ENCODE measurements at regions not wholly inside any gene's neighbourhood (a gene's known extent, or its start where the extent isn't known, plus 50 kb on each side); places are given as distances from the start of the nearest gene placed in this dataset.
"Not testable (repeated sequence)": the region's sequence is repeated elsewhere in the genome, so short reads cannot be mapped to it uniquely, and the experiment has no call there.

DNA sequence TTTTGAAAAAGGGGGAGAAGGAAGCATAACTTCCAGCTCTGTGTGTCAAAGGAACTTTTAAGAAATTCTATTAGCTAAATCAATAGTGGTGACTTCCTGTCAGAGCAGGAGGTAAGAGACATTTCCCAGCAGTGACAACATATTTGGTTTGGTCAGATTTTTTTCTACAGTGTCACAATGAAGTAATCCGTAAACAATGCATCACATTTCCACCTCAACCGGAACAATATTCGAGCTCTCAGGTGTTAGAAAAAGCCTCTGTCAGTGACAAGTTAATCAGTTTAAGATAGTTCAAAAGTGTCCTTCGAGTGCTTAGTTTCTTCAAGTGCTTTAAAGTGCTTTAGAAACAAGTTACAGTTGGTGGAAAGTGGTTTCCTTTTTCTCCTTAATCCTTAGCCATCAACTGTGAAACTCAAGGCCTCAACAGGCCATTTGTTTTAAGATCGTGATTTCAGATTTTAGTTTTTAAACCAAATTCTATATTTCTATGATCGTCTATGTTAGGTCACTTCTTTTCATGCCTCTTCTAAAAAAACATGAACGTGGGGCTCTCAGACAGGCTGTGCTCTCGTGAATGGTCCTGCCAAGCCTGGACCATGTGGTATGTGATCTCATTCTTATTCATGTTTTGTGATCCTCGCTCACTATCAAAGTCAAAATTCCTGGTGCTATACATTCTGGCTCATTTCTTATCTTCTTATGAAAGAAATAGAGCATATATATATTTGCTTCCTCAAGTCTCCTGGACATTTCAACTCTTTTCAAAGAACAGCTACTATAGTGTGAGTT is 181.9 kb upstream of the HMHB1 start:
- no peak for DNase-seq (ENCODE audit: low read depth)

DNA sequence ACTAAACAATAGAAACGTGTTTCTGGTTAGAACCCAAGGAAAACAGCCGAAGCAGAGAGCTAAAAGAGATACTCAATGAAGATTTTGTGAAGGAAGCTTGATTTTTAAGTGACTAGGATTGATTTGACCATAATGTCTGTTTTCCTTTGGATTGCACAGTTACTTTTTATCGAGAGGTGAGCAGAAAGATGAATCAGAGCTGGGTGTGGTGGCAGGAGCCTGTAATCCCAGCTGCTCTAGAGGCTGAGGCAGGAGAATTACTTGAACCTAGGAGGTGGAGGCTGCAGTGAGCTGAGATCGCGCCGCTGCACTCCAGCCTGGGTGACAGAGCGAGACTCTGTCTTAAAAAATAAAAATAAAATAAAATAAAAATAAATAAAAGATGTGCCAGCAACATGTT is 186.9 kb upstream of the HMHB1 start:
- not testable (repeated sequence) for DNase-seq (ENCODE audit: low read depth)

DNA sequence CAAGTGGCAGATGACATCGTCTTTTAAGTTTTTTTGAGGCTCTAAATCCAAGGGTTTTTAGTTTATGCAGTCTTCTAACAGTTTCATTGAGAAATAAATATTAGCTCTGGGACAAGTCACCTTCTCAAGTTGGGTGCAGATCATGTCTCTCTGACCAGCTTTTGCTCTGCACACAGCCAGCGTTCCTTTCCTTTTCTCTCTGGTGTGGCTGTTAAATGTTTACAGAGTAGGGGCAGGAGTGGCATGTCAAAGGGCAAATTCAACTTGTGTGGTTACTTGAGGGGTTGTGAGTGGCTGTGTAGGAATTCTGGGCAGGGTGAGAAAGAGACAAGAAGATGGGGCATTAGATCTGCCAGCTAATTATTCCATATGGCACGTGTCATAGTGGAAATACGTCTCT is 187.5 kb upstream of the HMHB1 start:
- no peak for DNase-seq (ENCODE audit: low read depth)

DNA sequence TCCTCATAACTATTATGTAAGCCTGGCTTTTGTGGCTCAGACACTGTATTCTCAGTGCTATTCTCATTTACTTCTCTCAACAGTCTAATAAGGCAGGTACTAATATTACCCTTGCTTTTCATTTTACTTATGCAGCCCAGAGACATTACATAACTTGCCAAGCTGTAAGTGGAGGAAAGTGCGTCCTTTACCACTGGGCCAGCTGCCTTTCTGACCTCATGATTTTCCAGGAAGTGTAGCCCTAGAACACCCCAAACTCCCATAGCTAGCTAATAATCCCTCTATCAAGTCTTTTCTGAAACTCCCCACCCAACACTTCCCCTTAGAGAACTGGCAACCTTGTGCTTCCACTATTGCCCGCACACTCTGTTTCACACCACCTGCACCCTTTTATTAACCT is 192.9 kb upstream of the HMHB1 start:
- DNase-seq (ENCODE audit: low read depth) = no peak

DNA sequence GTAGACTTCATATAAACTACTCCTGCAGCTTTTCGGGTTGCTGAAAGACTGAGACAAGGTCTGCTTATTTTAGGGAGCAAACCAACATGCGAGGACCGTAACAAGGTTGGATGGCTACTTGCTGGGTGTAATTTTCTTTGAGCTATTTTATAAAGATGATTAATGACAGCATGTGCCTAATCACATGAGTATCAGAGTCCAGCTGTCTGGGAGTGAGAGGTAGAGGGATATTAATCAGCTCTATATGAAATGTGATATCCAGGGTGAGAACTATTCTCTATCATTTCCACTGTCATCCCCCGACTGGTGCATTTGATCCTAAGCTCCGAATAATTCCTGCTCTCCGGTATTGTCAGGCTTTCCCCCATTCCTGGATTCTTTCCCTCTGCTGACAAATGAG is 193.8 kb upstream of the HMHB1 start:
- no peak for DNase-seq (ENCODE audit: low read depth)

DNA sequence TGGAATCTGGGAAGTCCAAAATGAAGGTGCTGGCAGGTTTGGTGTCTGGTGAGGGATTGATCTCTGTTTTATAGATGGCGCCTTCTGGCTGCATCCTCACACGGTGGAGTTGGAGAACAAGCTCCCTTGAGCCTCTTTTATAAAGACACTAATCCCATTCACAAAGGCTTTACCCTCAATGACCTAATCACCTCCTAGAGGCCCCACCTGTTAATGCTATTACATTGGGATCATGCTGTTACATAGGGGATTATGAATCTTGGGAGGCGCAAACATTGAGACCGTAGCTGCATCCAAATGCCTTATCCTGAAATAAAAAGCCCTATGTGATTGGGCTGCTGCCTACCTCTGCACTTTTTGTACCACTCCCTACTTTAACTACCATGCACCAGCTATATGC is 197.1 kb upstream of the HMHB1 start:
- no peak for DNase-seq (ENCODE audit: low read depth)

DNA sequence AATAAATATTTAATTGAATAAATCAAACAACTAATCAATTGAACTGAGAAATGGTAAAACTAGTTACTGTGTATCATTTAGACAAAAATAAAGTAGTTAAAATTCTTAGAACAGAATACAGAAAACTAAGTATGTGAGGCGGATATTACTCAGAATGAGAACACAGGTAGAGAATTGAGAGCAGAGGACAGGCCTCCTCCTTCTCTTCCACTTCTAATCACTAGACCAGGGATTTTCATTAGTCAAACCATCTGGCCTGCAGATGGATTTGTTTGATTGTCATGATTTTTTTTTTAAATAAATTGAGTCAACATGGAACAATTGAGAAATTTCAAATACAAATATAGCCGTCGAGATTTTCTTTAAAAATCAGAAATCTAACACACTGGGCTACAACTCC is 198.6 kb upstream of the HMHB1 start:
- no peak for DNase-seq (ENCODE audit: low read depth)

DNA sequence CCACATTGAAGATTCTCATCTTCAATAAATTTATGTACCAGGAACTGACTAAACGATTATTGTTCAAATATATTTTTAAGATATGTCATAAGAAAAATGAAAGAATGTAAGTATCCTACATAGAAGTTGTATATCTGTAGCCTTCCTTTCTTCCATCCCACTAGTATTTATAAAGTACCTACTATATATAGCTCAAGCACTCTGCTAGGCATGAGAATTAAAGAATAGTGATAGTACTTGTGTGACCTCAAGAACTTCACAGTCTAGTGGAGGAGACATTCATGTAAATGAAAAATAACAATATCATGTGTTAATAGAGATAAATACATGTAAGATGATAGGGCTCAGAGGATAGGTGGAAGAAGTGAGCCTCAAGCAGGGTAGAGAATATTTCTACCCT is 201.0 kb upstream of the HMHB1 start:
- DNase-seq (ENCODE audit: low read depth) = no peak

DNA sequence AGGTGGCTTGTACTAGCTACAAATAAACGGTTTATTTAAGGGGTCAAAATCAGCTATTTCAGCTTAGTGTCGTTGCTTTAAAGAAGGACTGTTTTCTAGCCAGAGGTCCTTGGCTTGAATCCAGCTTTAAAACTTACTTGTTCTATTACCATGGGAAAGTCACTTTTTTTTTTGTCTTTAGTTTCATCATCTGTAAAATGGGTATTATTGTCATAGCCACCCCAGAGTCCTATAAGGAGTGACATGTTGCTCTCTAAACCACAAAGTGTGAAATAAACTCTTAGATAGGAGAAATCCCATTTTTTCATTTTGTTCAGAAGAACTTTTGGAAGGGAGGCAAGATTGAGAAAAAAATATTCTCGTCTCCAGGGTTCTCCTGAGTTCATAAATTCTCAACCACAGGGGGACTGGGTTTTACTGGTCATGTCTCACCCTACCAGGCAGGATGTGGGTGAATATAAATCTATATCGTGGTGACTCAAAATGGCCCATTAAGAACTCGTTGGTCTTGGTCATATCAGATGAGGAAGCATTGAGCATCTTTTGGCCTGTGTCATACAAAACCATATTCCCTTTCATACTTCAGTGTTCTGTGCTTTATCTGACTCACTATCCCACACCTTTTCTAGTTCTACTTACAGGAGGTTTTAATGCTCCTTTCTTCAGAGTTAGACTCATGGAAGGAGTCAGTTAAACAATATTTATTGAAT is 202.7 kb upstream of the NR3C1 start:
- DNase-seq (ENCODE audit: low read depth) = no peak

DNA sequence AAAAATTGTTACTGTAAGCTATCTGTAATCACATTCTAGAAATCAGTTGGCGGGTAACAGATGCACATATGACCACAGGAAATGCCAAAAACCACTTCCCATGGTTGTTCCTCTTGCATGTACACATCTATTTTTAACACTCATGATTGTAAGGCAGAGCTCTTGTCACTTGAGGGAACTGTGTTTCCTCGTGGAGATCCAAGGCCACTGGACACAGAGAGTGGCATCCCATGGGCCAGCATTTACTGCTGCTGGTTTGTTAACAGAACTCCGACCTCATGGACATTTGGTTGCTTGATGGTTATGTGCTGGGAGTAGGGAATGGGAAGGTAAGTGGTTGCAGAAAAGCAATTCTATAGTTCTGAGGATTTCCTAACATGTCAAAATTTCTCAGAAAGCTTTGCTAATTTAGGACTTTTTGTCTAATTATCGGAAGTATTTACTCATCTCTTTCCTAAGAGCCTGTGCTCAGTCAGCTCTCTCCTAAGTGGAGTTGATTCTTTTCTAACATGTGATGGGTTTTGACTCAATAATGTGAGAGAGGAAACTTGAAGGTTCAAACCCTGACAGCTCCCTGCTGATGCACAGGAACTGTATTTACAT is 202.0 kb upstream of the NR3C1 start:
- no peak for DNase-seq (ENCODE audit: low read depth)

DNA sequence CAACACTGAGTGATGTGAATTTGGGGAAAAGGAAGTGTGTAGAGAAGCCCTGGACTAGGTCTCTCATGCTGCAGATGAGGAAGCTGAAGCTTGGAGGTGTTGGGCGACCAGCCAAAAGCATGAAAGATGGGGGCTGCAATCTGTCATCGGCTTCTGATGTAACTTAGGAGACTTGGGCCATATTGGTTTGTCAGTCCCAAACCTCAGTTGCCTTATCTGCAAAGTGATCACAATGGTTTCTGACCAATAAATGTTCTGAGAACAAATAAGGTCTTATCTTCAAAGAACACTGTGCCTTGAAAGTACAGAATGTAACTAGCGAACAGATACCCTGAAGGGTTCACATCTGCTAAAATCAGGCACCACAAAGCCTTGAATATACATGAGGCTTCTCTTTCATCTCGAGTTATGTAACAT is 198.4 kb upstream of the NR3C1 start:
- no peak for DNase-seq (ENCODE audit: low read depth)

DNA sequence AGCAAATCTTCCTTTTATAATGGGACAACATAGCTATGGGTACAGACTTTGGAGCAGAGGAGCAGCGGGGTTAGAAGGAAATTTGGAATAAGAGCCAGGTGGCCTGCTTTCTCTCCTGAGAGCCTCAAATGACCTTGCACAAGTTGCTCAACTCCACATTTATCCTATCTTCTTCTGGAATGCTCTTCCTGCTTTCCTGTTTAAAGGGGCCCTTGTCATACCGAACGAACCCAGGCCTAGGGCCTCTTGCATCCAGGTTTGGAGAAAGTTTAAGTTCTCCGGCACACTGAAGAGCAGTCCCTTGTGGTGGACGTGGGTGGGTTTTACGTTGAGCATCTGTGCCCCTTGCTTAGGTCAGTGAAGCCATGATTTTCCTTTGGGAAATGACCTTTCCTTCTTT is 197.9 kb upstream of the NR3C1 start:
- DNase-seq (ENCODE audit: low read depth) = no peak

DNA sequence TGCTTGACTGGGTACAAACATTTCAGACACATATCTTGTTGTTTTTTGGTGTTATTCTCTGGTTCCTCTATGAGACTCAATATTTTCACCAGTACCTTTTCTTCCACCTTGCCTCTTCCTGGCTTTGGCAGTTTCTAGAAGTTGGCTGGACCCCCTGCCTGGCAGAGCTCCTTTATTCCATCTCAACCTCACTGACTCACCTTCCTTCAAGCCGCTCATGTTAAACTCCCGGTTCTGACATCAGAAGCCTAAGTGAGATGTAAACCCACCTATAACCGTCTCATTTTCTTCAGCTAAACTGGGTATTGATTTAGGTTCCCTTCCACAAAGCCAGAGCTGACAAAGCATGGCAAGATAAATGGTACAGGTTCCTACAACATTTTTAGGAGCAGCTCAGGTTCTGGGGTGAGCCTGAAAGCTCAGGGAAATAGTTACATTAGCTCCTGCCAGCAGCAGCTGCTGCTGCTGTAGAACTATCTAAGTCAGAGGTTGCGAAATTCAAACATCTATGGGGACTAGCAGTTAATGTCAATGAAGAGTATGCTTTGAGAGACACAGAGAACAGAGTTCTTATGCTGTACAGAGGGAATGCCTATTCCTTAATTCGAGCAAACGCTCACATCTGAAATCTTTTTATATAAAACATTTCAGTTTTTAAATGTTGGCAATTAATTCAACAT is 197.1 kb upstream of the NR3C1 start:
- no peak for DNase-seq (ENCODE audit: low read depth)

DNA sequence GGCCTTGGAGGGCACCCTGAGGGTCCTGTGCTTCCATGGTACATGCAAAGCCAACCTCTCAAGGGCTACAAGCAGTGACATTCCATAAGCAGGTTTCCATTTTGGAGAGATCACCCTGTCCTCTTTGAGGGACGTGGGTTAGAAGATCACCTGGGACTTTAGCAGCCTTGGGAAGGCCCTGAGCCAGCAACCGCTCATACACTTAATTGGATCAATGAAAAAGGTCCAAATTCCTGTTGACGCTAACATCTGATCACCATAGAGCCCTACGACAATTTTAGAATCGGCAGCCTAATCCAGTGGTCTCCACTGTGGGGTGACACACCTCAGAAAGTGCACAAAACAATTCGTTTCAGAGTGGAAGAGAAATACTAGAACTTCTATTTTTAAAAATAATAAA is 196.0 kb upstream of the NR3C1 start:
- DNase-seq (ENCODE audit: low read depth) = no peak

DNA sequence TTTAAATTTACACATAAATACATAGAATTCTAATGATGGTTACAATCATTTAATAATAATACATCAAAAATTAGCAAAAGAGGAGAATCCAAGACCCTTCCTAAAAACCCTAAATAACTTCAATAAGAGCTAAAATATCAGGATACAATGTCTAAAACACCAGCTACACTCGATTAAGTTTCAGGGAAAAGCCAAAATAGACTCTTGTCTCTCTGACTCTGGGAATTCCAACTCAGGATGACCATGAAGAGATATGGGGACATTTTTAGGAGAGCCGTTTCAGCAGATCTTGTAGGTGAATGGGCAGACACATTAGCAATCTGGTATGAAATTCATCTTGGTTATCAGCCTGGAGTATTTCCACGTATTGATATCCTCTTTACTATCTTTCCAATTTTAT is 193.3 kb upstream of the NR3C1 start:
- DNase-seq (ENCODE audit: low read depth) = no peak

DNA sequence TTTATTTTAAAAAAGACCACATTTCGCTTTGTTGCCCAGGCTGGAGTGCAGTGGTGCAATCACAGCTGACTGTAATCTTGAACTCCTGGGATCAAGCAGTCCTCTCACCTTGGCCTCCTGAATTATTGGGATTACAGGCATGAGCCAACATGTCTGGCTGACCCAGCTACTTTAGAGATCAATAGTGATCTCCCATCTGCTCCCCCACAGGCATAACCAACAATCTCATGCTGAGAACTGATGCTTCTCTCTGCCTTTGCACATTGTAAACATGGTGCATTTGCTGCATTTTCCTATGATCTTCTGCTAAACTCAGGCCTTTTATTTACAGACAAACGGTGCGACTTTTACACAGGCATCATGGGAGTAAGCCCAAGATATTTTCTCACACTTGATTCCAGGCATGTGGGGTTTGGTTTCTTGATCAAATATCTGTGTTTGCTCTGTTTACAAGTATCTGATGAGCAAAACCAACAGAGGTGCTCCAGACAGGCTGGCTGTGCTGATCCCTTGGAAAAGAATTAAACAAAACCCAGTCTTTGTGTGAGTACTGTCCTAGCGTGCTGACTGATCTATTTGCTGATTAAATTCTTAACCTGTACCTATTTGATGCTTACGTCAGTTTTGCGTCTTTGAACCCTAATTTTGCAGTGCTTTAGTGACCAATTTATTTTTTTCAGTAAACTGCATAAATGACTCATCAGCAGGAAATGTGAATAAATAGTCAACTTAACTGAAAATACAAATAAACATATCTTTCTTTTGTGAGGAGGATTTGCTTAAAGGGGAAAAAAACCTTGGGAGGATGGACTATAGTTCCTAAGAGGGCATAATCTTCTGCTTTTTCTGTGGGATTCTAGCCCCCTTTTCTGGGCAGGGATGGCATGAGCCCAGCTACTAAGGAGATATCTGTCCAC is 191.7 kb upstream of the NR3C1 start:
- no peak for DNase-seq (ENCODE audit: low read depth)

DNA sequence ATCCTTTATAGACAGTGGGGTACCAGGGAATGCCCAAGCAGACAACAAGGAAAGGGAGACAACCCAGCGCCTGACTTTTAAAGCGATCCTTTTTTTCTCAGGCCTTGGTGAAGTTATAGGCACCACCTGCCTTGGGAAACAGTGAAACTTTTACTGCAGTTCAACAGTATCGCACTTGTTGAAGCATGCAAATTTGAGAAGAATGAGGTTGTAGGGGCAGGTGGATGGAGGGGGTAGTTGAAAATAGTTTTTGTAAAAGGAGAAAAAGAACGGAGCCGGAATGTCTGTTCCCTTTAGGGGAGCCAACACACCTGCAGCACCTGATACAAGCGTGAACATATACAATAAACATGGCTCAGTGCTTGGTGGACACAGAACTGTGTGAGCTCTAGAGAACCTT is 190.2 kb upstream of the NR3C1 start:
- DNase-seq (ENCODE audit: low read depth) = no peak

DNA sequence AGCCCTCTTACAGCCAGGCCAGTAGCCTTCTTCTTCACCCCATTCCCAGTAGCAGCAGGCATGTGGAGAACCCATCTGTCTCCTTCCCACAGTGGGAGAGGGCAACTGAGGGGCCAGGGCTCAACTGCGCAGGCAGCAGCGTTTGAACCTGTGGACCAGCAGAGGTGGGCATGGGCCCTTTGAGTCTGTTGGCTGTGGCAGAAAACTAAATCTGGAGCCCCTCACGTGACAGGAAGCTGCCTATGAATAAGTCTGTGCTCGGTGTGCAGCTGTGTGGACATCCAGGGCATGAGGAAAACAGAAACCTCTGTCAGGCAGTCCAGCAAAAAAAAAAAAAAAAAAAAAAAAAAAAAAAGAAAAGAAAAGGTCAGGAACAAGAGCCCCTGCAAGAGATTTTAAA is 189.2 kb upstream of the NR3C1 start:
- DNase-seq (ENCODE audit: low read depth) = no peak

DNA sequence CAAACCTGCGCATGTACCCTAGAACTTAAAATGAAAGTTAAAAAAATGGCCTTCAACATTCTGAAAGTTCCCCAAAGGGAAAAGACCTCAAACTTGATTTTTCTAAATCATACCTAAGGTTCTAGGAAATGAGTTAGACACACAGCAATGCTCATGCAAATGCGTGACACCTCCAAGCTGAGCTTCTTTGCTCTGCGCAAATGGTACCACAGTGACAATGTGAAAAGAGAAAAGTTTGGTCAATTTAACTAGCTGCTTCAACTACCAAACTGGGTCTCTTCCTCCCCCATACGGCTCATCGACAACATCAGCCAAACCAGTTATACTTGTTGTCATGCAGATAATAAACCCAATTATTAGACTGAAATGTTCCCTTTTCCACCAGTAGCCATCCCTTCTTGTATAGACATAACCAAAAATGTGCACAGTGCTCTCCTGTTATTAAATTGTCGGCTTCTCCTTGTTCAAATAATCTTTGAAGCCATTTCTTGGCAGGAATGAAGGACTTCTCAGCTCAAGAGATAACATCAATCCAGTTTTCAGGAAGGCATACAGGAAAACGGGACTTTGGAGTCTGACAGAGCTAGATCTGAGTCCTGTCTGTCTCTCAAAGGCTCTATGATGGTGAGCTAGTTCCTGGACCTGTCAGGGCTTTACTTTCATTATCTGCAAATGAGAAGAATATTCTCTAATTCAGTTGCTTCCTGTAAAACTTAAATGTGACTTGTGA is 185.6 kb upstream of the NR3C1 start:
- no peak for DNase-seq (ENCODE audit: low read depth)

DNA sequence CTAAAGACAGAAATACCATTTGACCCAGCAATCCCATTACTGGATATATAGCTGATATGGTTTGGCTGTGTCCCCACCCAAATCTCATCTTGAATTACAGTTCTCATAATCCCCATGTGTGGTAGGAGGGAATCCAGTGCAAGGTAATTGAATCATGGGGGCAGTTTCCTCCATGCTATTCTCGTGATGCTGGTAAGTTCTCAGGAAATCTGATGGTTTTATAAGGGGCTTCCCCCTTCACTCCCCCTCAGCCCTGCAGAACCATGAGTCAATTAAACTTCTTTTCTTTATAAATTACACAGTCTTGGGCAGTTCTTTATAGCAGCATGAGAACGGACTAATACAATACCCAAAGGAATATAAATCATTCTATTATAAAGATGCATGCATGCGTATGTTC is 184.6 kb upstream of the NR3C1 start:
- not testable (repeated sequence) for DNase-seq (ENCODE audit: low read depth)

DNA sequence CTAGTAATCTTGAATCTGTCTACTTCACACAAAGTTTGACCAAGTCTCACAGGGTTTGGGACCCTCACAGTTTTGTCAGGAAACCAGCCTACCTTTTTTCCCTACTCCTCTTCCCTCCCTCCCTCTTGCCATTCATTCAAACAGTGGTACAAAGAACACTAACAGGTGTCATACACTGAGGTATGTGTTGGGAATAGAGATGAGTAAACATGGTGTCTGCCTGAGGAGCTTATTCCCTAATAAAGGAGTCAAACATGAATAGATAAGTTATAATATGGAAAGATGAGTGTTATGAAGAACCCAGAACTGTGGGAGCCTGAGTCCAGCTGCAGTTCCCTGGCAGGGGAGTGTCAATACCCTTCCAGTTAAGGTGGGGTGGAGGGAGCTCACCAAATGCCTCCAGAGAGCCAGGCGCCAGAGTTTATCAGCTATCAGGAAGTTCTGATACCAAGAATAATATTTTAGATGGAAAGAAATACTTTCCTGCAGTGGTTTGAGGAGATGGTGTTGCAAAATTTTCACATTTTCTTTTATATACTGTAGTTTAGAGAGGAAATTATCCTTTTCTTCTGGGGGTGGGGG is 183.4 kb upstream of the NR3C1 start:
- DNase-seq (ENCODE audit: low read depth) = no peak

Data from stromal cell of bone marrow (primary cell).